ENCODE measurements at regions not wholly inside any gene's neighbourhood (a gene's known extent, or its start where the extent isn't known, plus 50 kb on each side); places are given as distances from the start of the nearest gene placed in this dataset.
"Not testable (repeated sequence)": the region's sequence is repeated elsewhere in the genome, so short reads cannot be mapped to it uniquely, and the experiment has no call there.

DNA sequence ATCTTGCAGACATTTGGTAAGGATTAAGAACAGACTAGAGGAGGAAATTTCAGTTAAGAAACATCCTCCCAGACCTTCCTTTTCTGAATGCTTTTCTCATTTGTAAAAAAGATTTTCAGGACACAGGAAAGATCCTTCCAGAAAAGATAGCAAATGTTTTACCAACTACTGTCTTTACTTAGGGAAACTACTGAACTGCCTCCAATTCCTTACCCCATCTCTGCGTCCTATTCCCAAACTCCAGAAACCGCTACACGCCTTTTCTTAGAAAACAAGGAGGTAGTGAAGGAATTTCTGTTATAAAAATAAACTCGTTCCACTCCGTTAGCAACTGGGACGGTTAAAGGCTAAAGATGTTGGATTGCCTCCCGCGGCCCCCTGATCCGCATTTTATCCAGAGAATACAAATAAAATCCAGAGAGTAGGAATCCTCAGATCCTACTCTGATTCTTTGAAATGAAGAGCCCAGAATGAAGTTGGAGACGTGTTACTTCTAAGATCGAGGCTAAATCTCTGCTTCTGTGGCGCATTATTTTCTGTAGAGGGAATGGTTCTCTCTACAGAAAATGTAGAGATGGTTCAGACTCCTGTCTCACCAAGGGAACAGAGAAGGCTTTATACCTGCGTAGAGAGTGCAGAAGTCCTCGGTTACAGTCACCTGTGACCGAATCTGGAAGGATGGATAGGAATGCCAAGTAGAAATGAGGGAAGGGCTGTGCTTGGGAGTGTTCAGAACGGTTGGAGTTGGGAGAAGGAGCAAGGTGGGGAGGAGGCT is 133.0 kb downstream of the GPX5 start:
- DNase-seq (ENCODE audit: low read depth) = no peak

DNA sequence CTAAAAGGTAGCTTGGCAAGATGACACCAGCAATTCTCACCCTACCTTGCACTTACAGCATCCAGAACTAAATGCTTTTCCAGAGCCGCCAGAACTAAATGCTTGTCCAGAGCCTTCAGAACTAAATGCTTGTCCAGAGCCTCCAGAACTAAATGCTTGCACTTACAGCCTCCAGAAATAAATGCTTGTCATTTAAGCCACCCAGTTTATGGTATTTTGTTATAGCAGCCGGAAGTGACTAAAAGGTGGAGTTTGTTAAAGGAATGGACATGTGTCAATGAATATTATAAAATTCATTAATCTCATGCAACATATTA is 133.5 kb downstream of the GPX5 start:
- no peak for DNase-seq (ENCODE audit: low read depth)

DNA sequence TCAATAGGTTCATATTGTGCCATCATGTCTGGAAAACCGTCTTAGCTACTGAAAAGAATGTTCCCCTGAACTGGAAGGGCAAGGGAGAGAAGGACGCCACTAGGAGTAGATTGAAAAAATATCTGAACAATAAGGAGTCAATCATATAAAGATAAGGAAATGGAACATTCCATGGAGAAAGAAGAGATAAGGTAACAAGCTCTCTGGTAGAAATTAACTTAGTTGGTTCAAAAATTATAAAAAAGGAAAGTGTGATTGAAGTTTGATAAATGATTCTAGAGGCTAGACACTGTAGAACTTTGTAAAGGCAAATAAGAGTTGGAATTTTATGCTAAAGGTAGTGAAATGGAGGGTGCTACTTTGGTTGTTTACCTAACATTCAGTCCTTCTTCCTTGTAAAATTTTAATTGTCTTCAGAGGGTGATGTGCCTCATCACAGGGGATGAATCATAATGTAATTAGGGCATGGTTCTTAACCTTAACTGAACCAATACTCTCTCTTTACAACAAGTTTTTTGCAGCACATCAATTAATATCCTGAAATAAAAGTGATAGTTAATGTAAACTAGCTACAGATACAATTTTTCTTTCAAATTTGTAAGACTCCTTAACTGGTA is 135.5 kb downstream of the GPX5 start:
- no peak for DNase-seq (ENCODE audit: low read depth)

DNA sequence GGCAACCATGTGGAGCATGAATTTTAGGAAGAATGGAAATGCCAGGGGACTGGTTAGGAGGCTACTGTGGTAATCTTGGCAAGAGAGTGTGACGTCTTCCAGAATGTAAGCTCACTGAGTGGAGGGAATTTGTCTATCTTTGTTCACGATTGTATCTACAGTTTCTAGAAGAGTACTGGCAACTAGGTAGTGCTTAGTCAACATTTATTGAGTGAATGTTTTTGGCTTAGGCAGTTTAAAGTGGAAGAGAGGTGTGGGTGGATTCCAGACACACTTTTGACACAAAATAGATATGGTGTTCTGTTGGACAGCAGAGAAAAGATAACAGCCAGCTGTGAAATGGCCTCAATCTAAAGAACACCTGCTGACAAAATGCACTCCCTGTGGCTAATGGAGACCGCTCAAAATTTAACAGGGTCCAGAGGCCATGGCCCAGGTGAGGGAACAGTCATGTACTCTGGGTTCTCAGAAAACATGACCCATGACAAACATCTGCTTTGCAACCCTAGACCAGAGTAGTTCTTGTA is 139.3 kb downstream of the GPX5 start:
- no peak for DNase-seq (ENCODE audit: low read depth)

DNA sequence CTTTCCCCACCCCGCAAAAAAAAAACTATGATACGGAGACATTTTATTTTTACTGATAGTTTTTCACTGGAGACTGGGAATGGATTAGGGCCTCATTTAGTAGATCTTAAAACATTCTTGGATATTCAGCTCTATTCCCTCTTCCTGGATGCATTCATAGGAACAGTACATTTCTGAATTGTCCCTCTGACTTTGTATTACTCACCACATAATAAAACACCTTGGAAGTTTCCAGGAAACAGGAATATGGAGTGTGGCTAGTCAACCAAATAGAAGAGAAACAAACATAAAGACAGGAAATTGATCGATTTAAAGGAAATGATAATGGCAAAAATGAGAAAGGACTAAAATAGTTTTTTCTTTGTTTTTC is 147.7 kb downstream of the GPX5 start:
- no peak for DNase-seq (ENCODE audit: low read depth)

DNA sequence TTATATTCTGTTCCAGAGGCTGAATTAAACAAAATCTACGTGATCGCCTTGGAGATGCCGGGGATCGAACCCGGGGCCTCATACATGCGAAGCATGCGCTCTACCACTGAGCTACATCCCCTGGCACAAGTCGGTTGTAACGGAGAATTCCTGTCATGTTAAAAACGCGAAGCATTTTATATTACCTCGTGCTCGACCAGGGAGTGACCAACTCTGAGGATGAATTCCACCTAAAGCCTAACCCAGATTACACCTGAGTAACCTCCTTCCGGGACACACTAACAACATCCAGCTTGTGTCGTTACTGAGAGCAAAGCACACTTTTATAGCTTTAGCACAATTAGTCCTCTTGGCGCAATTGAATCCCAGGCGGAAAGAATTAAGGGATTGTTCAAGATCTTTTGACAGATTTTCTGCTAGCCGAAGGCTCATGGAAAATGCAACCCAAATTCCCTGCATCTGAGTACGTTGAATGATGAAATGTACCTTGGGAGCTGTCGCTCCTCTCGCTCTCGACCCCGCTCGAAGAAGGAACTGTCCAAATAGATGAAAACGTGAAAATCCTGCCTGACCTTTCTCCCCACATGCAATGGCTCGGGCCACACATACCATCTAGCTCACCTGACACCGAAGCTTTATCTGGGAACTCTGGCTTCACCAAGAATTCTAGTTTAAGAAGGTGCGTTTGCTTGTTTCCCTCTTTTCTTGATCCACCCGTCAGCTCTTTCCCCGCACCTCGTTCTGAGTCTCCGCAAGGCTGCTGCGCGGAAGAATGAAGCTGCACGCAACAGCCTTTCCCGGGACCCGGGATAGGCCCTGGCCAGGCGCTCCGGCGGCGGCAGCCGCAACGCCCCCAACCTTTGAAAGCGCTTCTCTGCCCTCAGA is 148.3 kb downstream of the GPX5 start:
- peak; percentile 42 for DNase-seq (ENCODE audit: low read depth)

DNA sequence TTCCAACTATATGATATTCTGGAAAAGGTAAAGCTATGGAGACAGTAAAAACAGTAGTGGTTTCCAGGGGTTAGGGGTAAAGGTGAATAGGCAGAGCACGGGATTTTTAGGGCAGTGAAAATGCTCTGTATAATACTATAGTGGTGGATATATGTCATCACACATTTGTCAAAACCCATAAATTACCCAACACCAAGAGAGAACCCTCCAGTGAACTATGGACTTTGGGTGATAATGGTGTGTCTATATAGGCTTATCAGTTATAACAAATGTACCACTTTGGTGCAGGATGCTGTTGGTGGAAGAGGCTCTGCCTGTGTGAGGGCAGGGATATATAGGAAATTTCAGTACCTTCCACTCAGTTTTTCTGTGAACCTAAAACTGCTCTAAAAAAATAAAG is 149.9 kb downstream of the GPX5 start:
- DNase-seq (ENCODE audit: low read depth) = no peak

DNA sequence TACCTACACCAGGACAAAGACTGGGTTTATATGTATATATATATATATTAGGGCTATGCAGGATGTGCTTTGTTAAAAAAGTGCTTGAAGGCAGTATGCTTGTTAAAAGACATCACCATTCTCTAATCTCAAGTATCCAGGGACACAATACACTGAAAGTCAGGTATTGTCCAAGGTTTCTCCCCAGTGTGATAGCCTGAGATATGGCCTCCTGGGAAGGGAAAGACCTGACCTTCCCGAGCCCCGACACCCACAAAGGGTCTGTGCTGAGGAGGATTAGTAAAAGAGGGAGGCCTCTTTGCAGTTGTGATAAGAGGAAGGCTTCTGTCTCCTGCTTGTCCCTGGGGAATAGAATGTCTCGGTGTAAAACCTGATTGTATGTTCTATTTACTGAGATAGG is 156.9 kb downstream of the GPX5 start:
- no peak for DNase-seq (ENCODE audit: low read depth)

DNA sequence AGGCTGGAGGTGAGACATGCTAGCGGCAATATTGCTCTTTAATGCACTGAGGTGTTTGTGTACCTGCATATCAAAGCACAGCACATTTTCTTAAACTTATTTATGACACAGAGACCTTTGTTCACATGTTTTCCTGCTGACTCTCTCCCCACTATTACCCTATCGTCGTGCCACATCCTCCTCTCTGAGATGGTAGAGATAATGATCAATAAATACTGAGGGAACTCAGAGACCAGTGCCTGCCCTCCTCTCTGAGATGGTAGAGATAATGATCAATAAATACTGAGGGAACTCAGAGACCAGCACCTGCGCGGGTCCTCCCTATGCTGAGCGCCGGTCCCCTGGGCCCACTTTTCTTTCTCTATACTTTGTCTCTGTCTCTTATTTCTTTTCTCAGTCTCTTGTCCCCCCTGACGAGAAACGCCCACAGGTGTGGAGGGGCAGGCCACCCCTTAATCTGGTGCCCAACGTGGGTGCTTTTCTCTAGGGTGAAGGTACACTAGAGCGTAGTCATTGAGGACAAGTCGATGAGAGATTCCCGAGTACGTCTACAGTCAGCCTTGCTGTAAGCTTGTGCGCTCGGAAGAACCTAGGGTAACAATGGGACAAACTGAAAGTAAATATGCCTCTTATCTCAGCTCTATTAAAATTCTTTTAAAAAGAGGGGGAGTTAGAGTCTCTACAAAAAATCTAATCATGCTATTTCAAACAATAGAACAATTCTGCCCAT is 157.4 kb downstream of the GPX5 start:
- not testable (repeated sequence) for DNase-seq (ENCODE audit: low read depth)

DNA sequence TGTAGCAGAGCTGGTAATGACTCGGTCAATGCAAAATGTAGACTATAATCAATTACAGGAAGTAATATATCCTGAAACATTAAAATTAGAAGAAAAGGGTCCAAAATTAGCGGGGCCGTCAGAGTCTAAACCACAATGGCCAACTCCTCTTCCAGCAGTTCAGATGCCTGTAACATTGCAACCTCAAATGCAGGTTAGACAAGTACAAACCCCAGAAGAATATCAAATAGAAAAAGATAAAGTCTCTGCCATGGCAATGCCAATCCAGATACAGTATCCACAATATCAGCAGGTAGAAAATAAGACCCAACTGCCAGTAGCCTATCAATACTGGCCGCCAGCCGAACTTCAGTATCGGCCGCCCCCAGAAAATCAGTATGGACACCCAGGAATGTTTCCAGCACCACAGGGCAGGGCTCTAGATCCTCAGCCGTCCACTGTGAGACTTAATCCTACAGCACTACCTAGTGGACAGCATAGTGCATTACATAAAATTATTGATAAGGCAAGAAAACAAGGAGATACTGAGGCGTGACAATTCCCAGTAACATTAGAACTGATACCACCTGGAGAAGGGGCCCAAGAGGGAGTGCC is 158.4 kb downstream of the GPX5 start:
- no peak for DNase-seq (ENCODE audit: low read depth)

DNA sequence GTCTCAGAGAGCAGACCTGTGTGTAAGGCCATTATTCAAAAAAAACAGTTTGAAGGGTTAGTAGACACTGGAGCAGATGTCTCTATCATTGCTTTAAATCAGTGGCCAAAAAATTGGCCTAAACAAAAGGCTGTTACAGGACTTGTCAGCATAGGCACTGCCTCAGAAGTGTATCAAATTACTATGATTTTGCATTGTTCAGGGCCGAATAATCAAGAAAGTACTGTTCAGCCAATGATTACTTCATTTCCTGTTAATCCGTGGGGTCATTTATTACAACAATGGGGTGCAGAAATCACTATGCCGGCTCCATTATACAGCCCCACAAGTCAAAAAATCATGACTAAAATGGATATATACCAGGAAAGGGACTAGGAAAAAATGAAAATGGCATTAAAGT is 160.3 kb downstream of the GPX5 start:
- not testable (repeated sequence) for DNase-seq (ENCODE audit: low read depth)

DNA sequence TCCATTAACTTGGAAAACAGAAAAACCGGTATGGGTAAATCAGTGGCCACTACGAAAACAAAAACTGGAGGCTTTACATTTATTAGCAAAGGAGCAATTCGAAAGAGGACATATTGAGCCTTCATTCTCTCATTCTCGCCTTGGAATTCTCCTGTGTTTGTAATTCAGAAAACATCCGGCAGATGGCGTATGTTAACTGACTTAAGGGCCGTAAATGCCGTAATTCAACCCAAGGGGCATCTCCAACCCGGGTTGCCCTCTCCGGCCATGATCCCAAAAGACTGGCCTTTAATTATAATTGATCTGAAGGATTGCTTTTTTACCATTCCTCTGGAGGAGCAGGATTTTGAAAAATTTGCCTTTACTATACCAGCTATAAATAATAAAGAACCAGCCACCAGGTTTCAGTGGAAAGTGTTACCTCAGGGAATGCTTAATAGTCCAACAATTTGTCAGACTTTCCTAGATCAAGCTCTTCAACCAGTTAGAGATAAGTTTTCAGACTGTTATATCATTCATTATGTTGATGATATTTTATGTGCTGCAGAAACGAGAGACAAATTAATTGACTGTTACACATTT is 160.9 kb downstream of the GPX5 start:
- DNase-seq (ENCODE audit: low read depth) = not testable (repeated sequence)

DNA sequence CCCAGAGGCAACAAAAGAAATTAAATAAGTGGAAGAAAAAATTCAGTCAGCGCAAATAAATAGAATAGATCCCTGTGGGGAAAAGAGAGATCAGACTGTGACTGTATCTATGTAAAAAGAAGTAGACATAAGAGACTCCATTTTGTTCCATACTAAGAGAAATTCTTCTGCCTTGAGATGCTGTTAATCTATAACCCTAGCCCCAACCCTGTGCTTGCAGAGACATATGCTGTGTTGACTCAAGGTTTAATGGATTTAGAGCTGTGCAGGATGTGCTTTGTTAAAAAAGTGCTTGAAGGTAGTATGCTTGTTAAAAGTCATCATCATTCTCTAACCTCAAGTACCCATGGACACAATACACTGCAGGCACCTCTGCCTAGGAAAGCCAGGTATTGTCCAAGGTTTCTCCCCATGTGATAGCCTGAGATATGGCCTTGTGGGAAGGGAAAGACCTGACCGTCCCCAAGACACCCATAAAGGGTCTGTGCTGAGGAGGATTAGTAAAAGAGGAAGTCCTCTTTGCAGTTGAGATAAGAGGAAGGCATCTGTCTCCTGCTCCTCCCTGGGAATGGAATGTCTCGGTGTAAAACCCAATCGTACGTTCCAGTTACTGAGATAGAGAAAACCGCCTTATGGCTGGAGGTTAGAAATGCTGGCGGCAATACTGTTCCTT is 161.8 kb downstream of the GPX5 start:
- DNase-seq (ENCODE audit: low read depth) = not testable (repeated sequence)

DNA sequence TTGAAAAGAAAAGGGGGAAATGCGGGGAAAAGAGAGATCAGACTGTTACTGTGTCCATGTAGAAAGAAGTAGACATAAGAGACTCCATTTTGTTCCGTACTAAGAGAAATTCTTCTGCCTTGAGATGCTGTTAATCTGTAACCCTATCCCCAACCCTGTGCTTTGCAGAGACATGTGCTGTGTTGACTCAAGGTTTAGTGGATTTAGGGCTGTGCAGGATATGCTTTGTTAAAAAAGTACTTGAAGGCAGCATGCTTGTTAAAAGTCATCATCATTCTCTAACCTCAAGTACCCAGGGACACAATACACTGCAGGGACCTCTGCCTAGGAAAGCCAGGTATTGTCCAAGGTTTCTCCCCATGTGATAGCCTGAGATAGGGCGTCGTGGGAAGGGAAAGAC is 166.3 kb downstream of the GPX5 start:
- not testable (repeated sequence) for DNase-seq (ENCODE audit: low read depth)

DNA sequence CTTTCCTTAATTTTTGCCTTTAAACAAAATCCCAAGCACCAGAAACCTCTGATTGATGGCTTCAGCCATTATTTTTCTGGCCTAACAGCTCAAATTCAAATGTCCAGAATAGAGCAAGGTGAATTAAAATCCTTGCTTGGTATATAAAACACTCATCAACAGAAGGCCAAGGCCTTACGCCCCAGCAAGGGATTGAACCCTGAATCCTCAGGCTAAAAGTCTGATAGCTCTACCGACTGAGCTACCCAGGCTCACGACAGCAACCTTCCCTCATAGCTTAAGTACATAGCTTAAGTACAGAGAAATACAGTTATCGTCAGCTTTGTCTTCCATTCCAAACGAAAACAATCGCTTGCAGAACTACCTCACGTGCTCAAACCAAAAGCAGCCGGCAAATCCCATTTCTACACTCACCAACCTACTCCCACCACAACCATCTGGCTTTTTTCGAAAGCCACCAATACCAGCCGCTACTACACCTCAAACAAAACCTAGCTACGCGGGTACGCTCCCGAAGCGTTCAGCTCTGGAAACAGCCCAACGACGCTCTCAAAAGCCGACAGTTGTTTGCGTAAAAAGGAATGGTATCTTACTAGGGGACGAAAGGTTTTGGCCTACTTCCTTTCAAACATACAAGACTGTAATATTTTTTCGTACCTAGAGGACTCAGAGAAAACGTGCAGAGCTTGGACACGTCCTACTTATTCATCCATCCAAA is 167.5 kb downstream of the GPX5 start:
- DNase-seq (ENCODE audit: low read depth) = no peak

DNA sequence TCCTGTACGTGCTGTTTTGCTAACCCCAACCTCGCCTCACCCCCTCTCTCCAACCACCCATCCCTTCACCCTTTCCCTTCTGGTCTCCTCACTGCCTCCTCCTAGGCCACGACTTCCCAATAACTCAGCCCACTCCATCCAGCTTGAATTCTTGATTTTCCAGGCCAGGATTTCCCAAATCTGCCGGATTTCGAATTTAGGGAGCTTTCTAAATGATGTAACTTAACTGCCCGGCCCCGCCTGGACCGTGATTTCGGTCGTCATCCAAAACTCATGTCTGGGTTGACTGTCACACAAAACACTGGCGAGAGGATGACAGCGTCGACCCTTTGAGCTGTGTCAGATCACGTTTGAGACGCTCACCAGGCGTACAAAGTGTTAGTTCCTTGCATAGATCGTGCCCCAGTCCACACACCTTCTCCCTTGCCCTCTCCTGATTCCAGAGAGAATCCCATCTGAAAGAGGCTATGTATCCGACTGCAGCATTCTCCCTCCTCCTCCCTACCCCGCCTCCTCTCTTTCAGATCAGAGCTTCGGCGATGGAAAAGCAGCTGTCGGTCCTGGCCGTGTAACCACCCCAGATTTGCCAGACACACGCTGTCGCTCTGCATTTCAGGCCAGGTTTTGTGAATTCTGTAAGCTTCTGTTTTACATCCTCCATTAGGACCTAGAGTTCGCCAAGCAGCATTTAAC is 168.2 kb downstream of the GPX5 start:
- no peak for DNase-seq (ENCODE audit: low read depth)

DNA sequence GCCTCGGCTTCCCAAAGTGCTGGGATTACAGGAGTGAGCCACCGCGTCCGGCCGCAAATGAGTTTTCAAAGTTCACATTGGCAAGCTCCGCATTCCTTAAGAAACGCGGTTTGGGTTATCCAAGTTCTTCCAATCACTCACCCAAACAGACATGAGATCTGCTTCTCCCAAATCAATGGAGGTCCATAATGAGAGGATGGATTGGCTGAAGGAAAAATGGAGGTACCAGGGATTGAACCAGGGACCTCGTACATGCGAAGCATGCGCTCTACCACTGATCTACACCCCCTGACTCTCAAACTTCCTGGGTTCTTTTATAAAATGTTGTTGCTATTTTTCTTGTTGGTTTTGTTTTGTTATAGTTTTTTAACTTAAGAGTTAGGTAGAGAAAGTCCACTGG is 170.0 kb downstream of the GPX5 start:
- DNase-seq (ENCODE audit: low read depth) = no peak

DNA sequence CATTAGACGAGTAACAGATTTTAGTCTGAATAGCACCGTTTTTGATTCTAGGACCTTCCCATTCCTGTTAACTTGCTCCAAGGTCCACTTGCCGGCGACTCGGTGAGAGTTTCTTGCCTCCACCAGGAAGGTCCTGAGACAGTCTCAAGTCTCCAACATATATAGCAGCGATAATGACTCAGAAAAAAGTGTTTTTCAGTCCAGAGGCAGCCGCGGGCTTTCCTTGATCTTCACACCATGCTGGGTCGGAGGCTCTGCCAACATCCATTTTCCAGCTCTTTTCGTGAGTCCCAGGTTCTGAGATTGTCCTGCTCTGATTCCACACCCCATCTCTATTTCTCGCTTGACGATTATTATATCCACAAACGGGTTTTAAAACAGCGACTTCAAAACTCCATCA is 170.5 kb downstream of the GPX5 start:
- no peak for DNase-seq (ENCODE audit: low read depth)

DNA sequence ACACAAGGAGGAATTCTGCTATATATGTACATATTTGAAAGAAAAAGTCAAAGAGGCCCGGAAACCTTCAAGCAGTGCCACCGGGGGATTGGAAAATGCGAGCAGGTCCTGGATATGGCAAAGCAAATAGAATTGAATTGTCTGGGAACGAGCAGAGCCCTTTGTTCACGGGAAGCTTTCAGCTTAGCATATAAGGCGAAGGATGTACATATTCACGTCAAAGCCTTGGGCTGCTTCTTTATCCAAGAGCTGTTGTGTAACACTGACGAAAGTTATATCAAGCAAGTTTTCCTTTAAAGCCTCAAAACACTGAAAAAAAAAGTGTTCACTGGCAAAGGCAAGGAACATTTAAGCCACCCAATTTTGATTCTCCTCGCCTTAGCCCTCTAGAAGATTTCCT is 171.0 kb downstream of the GPX5 start:
- no peak for DNase-seq (ENCODE audit: low read depth)
